Body of pancreas (tissue), 4 donors: ENCODE measurements at regions not wholly inside any gene's neighbourhood (a gene's known extent, or its start where the extent isn't known, plus 50 kb on each side); places are given as distances from the start of the nearest gene placed in this dataset.

Experiments
- ATAC-seq: fragments of 150-250 bp; one replicate; pipeline ENCODE4 v1.9.1; 2016
- DNase-seq, 4 donors: peaks; one replicate each; pipeline ENCODE4 v3.0.0-alpha.2; 2019
- H3K27ac ChIP-seq, 4 donors: fragments of 200-600 bp; sonication (generic); 1 replicate in 3 of 4; 2 replicates in 1 of 4; pipeline versions ENCODE4 v1.5.1 to v1.6.1; 2016 to 2019; ENCODE audit warnings: mild to moderate bottlenecking in 1 of 4, mixed read lengths in 1 of 4, moderate library complexity in 1 of 4
- H3K27me3 ChIP-seq, 2 donors: fragments of 200-600 bp; sonication (generic); one replicate each; pipeline ENCODE4 v1.6.0; 2016; ENCODE audit warnings: mild to moderate bottlenecking in 1 of 2
- H3K36me3 ChIP-seq, 2 donors: fragments of 200-600 bp; sonication (generic); replicated peaks in 1 of 2; 2 replicates each; pipeline ENCODE4 v1.5.1; 2016; ENCODE audit warnings: low read depth in 2 of 2; ENCODE audit not compliant: insufficient read depth in 1 of 2
- H3K4me1 ChIP-seq: fragments of 200-600 bp; sonication (generic); one replicate; pipeline ENCODE4 v1.6.0; 2016
- H3K4me3 ChIP-seq, 2 donors: fragments of 200-600 bp; sonication (generic); 1 replicate in 1 of 2; 2 replicates in 1 of 2; pipeline ENCODE4 v1.5.1; 2016 to 2019
- H3K9me3 ChIP-seq, 3 donors: fragments of 200-600 bp; sonication (generic); 1 replicate in 2 of 3; 2 replicates in 1 of 3; pipeline ENCODE4 v1.5.1; 2016
- POLR2A ChIP-seq, 3 donors: fragments of 450-650 bp; IDR thresholded peaks; one replicate each; pipeline ENCODE4 v1.6.1; 2016; ENCODE audit warnings: antibody characterized with exemption in 3 of 3, mild to moderate bottlenecking in 2 of 3
- WGBS, 2 donors: methylation state at CpG; one replicate each; pipeline ENCODE4 v1.1.5; 2017; 5-methylcytosine and 5-hydroxymethylcytosine counted together
- intact Hi-C: fragments of 100-400 bp; cut with DNase I; formaldehyde crosslinking; loops from one replicate; pipeline ENCODE4 v1.15.1; 2023
- TF ChIP-seq, protein P1 (sequence below), 7 experiments: fragments of 450-650 bp in 4 of 7; fragments of 200-600 bp in 3 of 7; sonication (generic) in 3 of 7; IDR thresholded peaks; one replicate each; pipeline ENCODE4 v1.5.1; 2016 to 2019; ENCODE audit warnings: antibody characterized with exemption in 7 of 7

DNA sequence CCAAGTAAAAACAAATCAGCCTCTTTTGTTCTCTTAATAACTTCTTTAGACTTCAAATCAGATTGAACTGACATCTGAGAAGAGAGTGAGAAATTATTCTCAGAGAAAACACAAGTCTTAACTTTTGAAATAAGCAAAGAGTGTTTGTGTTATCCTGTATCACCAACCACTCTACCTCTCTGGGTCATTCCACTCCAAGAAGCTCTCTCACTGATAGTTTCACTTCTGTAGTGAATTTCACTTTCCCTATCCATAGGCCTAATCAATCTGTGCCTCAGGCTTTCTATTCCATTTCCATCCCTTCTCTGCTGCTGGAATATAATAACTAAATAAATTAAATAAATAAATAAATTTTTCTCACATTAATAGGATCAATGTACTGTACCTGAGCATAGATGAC lies 235.0 kb downstream of the HTR1B start:
- no peak overlapping the region for H3K4me3 ChIP-seq
- no peaks in the 10 kb centered on the region for H3K36me3 ChIP-seq
- H3K27ac ChIP-seq = no peak overlapping the region
- DNase-seq (no peak), ATAC-seq (no peak)
- no peaks in the 10 kb centered on the region for H3K9me3 ChIP-seq
- TF ChIP-seq, protein P1, sequence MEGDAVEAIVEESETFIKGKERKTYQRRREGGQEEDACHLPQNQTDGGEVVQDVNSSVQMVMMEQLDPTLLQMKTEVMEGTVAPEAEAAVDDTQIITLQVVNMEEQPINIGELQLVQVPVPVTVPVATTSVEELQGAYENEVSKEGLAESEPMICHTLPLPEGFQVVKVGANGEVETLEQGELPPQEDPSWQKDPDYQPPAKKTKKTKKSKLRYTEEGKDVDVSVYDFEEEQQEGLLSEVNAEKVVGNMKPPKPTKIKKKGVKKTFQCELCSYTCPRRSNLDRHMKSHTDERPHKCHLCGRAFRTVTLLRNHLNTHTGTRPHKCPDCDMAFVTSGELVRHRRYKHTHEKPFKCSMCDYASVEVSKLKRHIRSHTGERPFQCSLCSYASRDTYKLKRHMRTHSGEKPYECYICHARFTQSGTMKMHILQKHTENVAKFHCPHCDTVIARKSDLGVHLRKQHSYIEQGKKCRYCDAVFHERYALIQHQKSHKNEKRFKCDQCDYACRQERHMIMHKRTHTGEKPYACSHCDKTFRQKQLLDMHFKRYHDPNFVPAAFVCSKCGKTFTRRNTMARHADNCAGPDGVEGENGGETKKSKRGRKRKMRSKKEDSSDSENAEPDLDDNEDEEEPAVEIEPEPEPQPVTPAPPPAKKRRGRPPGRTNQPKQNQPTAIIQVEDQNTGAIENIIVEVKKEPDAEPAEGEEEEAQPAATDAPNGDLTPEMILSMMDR (IDR thresholded peaks at IDR 0.05) = no peak
- TF ChIP-seq POLR2A (IDR thresholded peaks at IDR 0.05) = no peak
- intact Hi-C loops = no loop called here
- no peaks in the 10 kb centered on the region for H3K4me1 ChIP-seq
- no peaks in the 10 kb centered on the region for H3K27me3 ChIP-seq

DNA sequence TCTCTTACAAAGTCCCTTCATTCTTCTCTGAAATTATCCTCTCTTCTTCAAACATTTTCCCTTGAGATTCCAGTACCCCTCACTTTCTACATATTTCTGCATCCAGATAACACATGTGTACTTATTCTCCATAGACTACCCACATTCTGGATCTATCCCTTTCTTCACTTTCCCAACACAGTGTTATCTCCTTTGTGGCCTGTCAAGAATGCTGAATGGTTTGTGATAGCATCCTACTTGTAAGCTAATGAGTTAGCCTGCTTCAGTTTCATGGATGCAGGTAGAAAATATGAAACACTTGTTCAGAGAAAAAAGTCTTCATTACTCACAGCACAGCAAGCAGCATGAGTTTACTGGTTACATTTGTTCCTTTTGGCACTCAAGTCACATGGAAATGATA lies 245.4 kb downstream of the HTR1B start:
- H3K27ac ChIP-seq = no peak overlapping the region
- no peak for DNase-seq
- TF ChIP-seq, protein P1 (IDR thresholded peaks at IDR 0.05) = no peak
- no peak for TF ChIP-seq POLR2A (IDR thresholded peaks at IDR 0.05)
- intact Hi-C loops = no loop called here
- H3K9me3 ChIP-seq = no peaks in the 10 kb centered on the region
- H3K36me3 ChIP-seq = no peaks in the 10 kb centered on the region
- no peak overlapping the region for H3K4me3 ChIP-seq
- no peaks in the 10 kb centered on the region for H3K4me1 ChIP-seq
- no peaks in the 10 kb centered on the region for H3K27me3 ChIP-seq
- ATAC-seq = no peak

GRCh38 chr6:77205936-77206335 lies 257.4 kb downstream of the HTR1B start:
- intact Hi-C loops = no loop called here
- no peak for TF ChIP-seq POLR2A (IDR thresholded peaks at IDR 0.05)
- TF ChIP-seq, protein P1 (IDR thresholded peaks at IDR 0.05) = no peak
- no peak for DNase-seq
- no peaks in the 10 kb centered on the region for H3K4me1 ChIP-seq
- no peaks in the 10 kb centered on the region for H3K9me3 ChIP-seq
- no peaks in the 10 kb centered on the region for H3K36me3 ChIP-seq
- no peak for ATAC-seq
- no peak overlapping the region for H3K27ac ChIP-seq
- H3K27me3 ChIP-seq = no peaks in the 10 kb centered on the region
- H3K4me3 ChIP-seq = no peak overlapping the region

DNA sequence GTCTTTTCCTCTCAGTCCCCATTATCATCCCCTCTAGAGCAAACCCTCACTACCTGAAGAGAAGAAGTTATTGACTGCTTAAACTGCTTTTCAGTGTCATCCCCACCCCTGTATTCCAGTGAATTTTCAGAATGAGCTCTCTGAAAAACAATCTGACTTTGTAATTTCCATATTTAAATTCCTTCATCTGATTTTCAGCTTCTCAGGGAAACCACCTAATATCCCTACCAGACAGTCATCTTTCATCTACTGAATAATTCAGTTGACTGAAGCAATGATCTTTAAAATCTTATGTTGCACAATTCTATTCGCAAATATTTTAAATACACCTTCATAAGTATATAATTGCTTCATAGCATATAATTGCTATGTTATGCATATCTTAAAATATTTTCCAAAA lies 258.7 kb downstream of the HTR1B start:
- no peak overlapping the region for H3K27ac ChIP-seq
- 86 to 100% methylated on average over 1 of the region's 1 CpG for WGBS, 2 donors
- no peak for DNase-seq

DNA sequence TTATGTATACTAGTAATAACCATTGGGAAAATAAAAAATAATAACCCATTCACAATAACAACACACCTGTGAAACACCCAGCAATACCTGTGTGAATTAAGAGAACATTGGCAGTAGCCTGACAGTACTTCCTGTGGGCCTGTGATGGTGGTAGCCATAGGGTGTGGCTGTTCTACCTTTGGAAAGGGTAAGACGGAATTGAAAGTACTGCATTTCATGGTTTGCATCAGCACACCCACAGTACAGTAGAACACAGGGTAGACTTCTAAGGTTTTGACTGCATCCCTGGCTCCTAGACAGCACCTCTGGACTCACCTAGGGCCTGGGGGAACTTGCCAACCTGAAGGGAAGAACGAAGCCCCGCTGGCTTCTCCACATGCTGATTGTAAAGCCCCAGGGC lies 279.8 kb downstream of the HTR1B start:
- intact Hi-C loops = no loop called here
- 56 to 60% methylated on average over 3 of the region's 3 CpGs for WGBS, 2 donors
- H3K27ac ChIP-seq = no peak overlapping the region
- TF ChIP-seq POLR2A (IDR thresholded peaks at IDR 0.05) = no peak
- TF ChIP-seq, protein P1 (IDR thresholded peaks at IDR 0.05) = no peak
- no peaks in the 10 kb centered on the region for H3K27me3 ChIP-seq
- no peaks in the 10 kb centered on the region for H3K9me3 ChIP-seq
- ATAC-seq (no peak), DNase-seq (no peak)
- H3K4me3 ChIP-seq = no peak overlapping the region
- H3K36me3 ChIP-seq = no peaks in the 10 kb centered on the region
- H3K4me1 ChIP-seq = no peaks in the 10 kb centered on the region

More for the DNA sequence above, 258.7 kb downstream of the HTR1B start:
- Histone ChIP-seq H3K36me3 (no peaks in the 10 kb centered on the region), H3K9me3 (no peaks in the 10 kb centered on the region), H3K4me3 (no peak overlapping the region), H3K27me3 (no peaks in the 10 kb centered on the region), H3K4me1 (no peaks in the 10 kb centered on the region)
- ATAC-seq = no peak
- intact Hi-C loops = no loop called here
- TF ChIP-seq POLR2A (IDR thresholded peaks at IDR 0.05) = no peak
- TF ChIP-seq, protein P1 (IDR thresholded peaks at IDR 0.05) = no peak
